ENCODE measurements at regions not wholly inside any gene's neighbourhood (a gene's known extent, or its start where the extent isn't known, plus 50 kb on each side); places are given as distances from the start of the nearest gene placed in this dataset.

DNA sequence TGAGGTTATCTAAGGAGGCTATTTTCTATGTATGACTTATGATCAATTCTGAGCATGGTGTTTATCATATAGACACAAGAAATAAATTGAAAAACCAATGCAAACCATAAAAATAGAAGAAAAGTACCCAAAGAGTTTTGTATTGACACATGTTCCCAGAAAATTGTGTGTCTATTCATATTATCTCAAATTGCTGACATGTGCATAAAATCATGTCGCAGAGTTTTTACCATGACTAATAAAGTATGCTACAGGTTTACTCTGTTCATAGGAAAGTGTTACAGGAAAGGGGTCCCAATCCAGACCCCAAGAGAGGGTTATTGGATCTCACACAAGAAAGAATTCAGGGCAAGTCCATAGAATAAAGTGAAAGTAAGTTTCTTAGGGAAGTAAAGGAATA is 290.7 kb upstream of the NRXN1 start:
- TF ChIP-seq, protein P1, sequence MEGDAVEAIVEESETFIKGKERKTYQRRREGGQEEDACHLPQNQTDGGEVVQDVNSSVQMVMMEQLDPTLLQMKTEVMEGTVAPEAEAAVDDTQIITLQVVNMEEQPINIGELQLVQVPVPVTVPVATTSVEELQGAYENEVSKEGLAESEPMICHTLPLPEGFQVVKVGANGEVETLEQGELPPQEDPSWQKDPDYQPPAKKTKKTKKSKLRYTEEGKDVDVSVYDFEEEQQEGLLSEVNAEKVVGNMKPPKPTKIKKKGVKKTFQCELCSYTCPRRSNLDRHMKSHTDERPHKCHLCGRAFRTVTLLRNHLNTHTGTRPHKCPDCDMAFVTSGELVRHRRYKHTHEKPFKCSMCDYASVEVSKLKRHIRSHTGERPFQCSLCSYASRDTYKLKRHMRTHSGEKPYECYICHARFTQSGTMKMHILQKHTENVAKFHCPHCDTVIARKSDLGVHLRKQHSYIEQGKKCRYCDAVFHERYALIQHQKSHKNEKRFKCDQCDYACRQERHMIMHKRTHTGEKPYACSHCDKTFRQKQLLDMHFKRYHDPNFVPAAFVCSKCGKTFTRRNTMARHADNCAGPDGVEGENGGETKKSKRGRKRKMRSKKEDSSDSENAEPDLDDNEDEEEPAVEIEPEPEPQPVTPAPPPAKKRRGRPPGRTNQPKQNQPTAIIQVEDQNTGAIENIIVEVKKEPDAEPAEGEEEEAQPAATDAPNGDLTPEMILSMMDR (IDR thresholded peaks at IDR 0.05), result no peak
- Mint-ChIP-seq H3K27me3 (ENCODE audit: low read depth, poor library complexity) (no peaks in the 10 kb centered on the region), H3K36me3 (ENCODE audit: low read depth) (no peaks in the 10 kb centered on the region), H3K9me3 (peaks cover 21% of the 10 kb centered on the region), H3K4me1 (no peaks in the 10 kb centered on the region), H3K4me3 (no peak overlapping the region), H3K27ac (no peak overlapping the region)
- no peak for DNase-seq

DNA sequence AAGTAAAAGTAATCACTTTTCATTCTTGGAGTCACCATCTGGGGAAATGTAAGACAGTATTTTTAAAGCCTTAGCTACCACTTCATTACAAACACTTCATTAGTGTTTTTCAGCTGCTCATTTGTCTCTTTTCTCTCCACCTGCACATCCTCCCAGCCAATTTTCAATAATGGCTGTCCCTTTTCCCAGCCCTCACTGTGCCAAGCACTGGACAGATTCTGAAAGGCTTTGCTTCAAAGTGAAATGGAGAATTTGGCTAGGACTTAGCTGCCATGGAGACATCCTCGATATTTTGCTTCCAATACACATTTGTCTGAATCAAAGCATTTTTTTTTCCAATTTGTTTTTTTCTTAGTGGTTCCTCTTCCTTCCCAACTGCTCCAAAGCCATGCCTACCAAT is 272.4 kb upstream of the NRXN1 start:
- Mint-ChIP-seq H3K4me3 (no peak overlapping the region), H3K36me3 (ENCODE audit: low read depth) (no peaks in the 10 kb centered on the region)
- TF ChIP-seq, protein P1 (IDR thresholded peaks at IDR 0.05), result no peak

DNA sequence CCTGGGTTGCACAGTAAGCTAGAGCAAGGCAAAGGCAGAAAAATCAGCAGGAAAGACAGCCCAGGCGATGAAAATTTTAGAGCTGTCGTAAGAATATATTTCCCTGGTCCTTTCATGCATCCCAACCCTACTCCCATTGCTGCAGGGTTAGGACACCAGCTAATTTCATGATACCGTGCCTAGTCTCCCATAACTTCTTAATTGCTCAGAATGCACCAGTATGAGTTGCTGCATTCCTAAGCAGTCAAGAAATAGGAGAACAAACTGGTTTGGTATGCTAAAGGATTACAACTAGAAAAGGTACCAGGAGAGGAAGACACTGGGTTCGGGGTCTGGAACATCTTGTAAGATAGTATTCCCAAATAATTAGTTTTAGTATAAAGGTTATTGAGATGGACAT is 269.4 kb upstream of the NRXN1 start:
- Mint-ChIP-seq H3K27me3 (ENCODE audit: low read depth, poor library complexity) (peaks cover 7% of the 10 kb centered on the region), H3K9me3 (no peaks in the 10 kb centered on the region), H3K4me1 (no peaks in the 10 kb centered on the region), H3K36me3 (ENCODE audit: low read depth) (no peaks in the 10 kb centered on the region), H3K27ac (no peak overlapping the region), H3K4me3 (no peak overlapping the region)
- TF ChIP-seq, protein P1 (IDR thresholded peaks at IDR 0.05), result no peak
- no peak for DNase-seq

More for the DNA sequence above, 272.4 kb upstream of the NRXN1 start:
- Mint-ChIP-seq H3K27ac (no peak overlapping the region), H3K4me1 (no peaks in the 10 kb centered on the region), H3K9me3 (no peaks in the 10 kb centered on the region), H3K27me3 (ENCODE audit: low read depth, poor library complexity) (peaks cover 2% of the 10 kb centered on the region)
- no peak for DNase-seq

DNA sequence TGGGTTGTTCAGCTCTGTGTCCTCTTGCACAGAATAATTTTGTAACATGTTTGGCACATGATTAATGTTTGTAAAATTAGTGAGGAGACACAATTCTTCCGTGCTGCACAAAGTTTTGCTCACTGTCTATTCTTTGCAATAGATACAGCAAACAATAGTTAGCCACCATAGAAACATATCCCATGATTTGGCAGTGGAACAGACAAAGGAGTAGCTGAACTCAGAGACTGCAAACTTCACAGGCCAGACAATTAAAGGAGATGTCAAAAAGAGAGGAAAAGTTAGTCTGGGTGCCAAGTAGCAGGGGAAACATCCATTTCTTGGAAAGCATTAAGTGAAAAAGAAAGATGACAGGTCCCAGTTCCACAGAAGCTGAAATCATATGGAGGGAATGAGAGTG is 267.4 kb upstream of the NRXN1 start:
- DNase-seq, result no peak

DNA sequence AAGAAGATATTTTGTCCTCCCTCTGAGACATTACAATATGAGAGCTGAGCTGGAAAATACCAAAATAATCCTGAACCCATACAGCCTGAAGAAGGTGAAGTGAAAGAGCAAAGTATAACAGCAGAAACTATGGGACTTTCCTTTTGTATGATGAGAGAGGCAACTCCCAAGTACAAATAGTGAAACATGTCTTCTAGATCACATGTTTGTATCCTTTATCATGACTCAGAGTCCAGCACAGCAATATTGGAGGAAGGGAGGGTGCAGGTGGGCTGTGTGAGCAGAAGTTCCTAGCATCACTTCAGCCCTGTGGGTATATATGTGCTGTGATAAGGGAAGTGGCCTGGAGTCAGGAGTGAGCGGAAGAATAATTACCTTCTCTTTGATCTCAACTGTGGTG is 265.6 kb upstream of the NRXN1 start:
- DNase-seq, result no peak
- TF ChIP-seq, protein P1 (IDR thresholded peaks at IDR 0.05), result no peak
- H3K36me3 Mint-ChIP-seq (ENCODE audit: low read depth), result no peaks in the 10 kb centered on the region
- no peak overlapping the region for H3K4me3 Mint-ChIP-seq
- H3K27ac Mint-ChIP-seq, result no peak overlapping the region
- H3K9me3 Mint-ChIP-seq, result no peaks in the 10 kb centered on the region
- H3K27me3 Mint-ChIP-seq (ENCODE audit: low read depth, poor library complexity), result peaks cover 7% of the 10 kb centered on the region
- H3K4me1 Mint-ChIP-seq, result no peaks in the 10 kb centered on the region

More for the DNA sequence above, 267.4 kb upstream of the NRXN1 start:
- Mint-ChIP-seq H3K36me3 (ENCODE audit: low read depth) (no peaks in the 10 kb centered on the region), H3K27me3 (ENCODE audit: low read depth, poor library complexity) (peaks cover 7% of the 10 kb centered on the region), H3K4me3 (no peak overlapping the region), H3K27ac (no peak overlapping the region), H3K4me1 (no peaks in the 10 kb centered on the region), H3K9me3 (no peaks in the 10 kb centered on the region)
- TF ChIP-seq, protein P1 (IDR thresholded peaks at IDR 0.05), result no peak

DNA sequence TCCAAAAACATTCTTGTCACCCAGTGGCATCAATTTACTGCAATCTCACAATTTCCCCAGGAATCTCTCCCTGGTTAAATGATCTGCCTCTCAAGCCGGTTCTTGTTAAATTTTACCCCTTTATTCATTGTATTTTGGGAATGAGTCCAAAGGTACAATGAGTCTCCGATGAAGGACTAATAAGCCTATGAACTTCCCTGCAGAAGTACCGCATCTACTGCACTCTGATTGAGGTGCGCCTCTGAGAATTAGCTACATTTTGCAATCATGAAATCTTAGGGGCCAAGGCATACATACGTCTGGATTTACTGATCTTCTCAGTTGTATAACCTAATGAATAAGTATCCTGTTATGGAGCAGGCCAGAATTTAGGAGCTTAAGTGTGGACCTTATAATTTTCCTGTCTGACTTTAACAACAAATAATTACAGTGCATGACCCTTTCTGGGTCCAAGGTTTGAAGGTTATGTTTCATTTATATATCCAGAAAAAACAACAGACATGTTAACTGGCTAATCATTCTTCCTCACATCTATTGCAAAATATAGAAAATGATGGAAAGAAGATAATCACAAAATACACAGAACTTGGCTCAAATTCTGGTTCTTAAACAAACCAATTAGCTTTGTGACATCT is 261.8 kb upstream of the NRXN1 start:
- Mint-ChIP-seq H3K27me3 (ENCODE audit: low read depth, poor library complexity) (peaks cover 4% of the 10 kb centered on the region), H3K4me1 (no peaks in the 10 kb centered on the region), H3K36me3 (ENCODE audit: low read depth) (no peaks in the 10 kb centered on the region), H3K27ac (no peak overlapping the region), H3K4me3 (no peak overlapping the region), H3K9me3 (no peaks in the 10 kb centered on the region)
- TF ChIP-seq, protein P1 (IDR thresholded peaks at IDR 0.05), result no peak
- DNase-seq, result no peak
